G401.6 (cell line): ENCODE measurements at regions not wholly inside any gene's neighbourhood (a gene's known extent, or its start where the extent isn't known, plus 50 kb on each side); places are given as distances from the start of the nearest gene placed in this dataset.
"Not testable (repeated sequence)": the region's sequence is repeated elsewhere in the genome, so short reads cannot be mapped to it uniquely, and the experiment has no call there.

Experiments used
- FAIRE-seq: peaks from 2 replicates; lab custom pipeline; 2012; peaks lifted over from hg19 to GRCh38; lab: Jason Lieb, UNC

- no peak for FAIRE-seq
Observed at GRCh38 chr6:71603021-71603420, 283.3 kb upstream of the RIMS1 start.

GRCh38 chr6:71608646-71609045, 277.7 kb upstream of the RIMS1 start:
- FAIRE-seq = no peak

- no peak for FAIRE-seq
Observed at GRCh38 chr6:71619836-71620235, 266.5 kb upstream of the RIMS1 start.

GRCh38 chr6:71621918-71622519, 264.3 kb upstream of the RIMS1 start:
- no peak for FAIRE-seq

- FAIRE-seq = no peak
Observed at GRCh38 chr6:71642120-71642519, 244.2 kb upstream of the RIMS1 start.

GRCh38 chr6:71642793-71643192, 243.6 kb upstream of the RIMS1 start:
- no peak for FAIRE-seq

- FAIRE-seq = no peak
Observed at GRCh38 chr6:71645299-71645698, 241.1 kb upstream of the RIMS1 start.

- FAIRE-seq = no peak
Observed at GRCh38 chr6:71649915-71650314, 236.4 kb upstream of the RIMS1 start.

- FAIRE-seq = no peak
Observed at GRCh38 chr6:71651636-71652035, 234.7 kb upstream of the RIMS1 start.

- no peak for FAIRE-seq
Observed at GRCh38 chr6:71656121-71656520, 230.2 kb upstream of the RIMS1 start.

GRCh38 chr6:71665931-71666330, 220.4 kb upstream of the RIMS1 start:
- no peak for FAIRE-seq

GRCh38 chr6:71672876-71673275, 213.5 kb upstream of the RIMS1 start:
- FAIRE-seq = no peak

GRCh38 chr6:71675386-71675785, 211.0 kb upstream of the RIMS1 start:
- FAIRE-seq = no peak

- no peak for FAIRE-seq
Observed at GRCh38 chr6:71676298-71676697, 210.1 kb upstream of the RIMS1 start.

- no peak for FAIRE-seq
Observed at GRCh38 chr6:71678091-71678490, 208.3 kb upstream of the RIMS1 start.

GRCh38 chr6:71681234-71681867, 205.0 kb upstream of the RIMS1 start:
- FAIRE-seq = no peak

GRCh38 chr6:71686021-71686677, 200.2 kb upstream of the RIMS1 start:
- not testable (repeated sequence) for FAIRE-seq

- no peak for FAIRE-seq
Observed at GRCh38 chr6:71698702-71699101, 187.6 kb upstream of the RIMS1 start.

GRCh38 chr6:71706523-71706922, 179.8 kb upstream of the RIMS1 start:
- FAIRE-seq = no peak

- no peak for FAIRE-seq
Observed at GRCh38 chr6:71707059-71707458, 179.3 kb upstream of the RIMS1 start.

GRCh38 chr6:71720705-71721104, 165.6 kb upstream of the RIMS1 start:
- no peak for FAIRE-seq

- no peak for FAIRE-seq
Observed at GRCh38 chr6:71721642-71722041, 164.7 kb upstream of the RIMS1 start.

- FAIRE-seq = no peak
Observed at GRCh38 chr6:71722736-71723135, 163.6 kb upstream of the RIMS1 start.
